ENCODE measurements at regions not wholly inside any gene's neighbourhood (a gene's known extent, or its start where the extent isn't known, plus 50 kb on each side); places are given as distances from the start of the nearest gene placed in this dataset.
A peak's percentile ranks its signal among the peaks of the same experiment; 100 is the strongest.

GRCh38 chr18:57202881-57203280 lies 56.0 kb downstream of the BOD1L2 start:
- DNase-seq: no peak

- no peak for DNase-seq
These were observed 58.8 kb downstream of the BOD1L2 start for GRCh38 chr18:57205641-57206040.

DNA sequence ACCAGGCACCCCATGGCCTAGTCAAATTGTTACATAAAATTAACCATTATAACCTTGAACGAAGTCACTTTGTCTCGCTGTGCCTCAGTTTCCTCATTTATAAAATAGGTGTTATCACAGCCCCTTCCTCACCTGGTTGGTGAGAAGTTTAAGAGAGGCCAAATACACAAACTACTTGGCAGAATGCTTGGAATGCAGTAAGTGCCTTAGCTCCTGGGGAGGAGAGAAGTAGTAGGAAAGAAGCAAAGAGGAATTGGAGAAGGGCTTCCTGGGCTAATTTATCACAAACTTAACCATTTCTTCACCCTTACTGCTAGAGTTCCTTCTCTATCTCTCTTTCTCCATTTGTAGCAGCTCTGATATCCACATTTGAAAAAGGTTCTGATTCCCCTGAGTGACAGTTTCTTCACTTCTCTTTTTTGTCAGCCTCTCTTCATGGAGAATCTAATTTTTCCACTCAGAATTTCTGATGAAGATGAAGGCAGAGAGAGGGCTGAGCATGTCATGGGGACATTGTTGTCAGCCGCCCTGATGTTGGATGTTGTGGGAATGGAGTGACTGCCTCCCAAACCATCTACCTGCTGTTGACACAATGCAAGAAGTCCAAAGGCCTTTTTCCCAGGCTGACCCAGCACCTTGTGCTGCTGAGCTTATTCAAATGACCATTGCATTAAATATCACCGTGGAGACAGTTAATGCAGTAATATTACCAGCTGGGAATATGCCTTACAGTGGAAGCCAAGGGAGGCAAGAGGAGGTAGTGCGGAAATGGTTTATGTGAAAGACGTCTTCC lies 60.4 kb downstream of the BOD1L2 start:
- no peak for DNase-seq

GRCh38 chr18:57208047-57208446 lies 61.2 kb downstream of the BOD1L2 start:
- DNase-seq: no peak

GRCh38 chr18:57209713-57210106 lies 62.8 kb downstream of the BOD1L2 start:
- peak; percentile 2 for DNase-seq

GRCh38 chr18:57210107-57210715 lies 63.3 kb downstream of the BOD1L2 start:
- DNase-seq: peak; percentile 2

- DNase-seq: no peak
These were observed 64.0 kb downstream of the BOD1L2 start for GRCh38 chr18:57210716-57211411.

- DNase-seq: no peak
These were observed 64.5 kb downstream of the BOD1L2 start for GRCh38 chr18:57211412-57211750.

DNA sequence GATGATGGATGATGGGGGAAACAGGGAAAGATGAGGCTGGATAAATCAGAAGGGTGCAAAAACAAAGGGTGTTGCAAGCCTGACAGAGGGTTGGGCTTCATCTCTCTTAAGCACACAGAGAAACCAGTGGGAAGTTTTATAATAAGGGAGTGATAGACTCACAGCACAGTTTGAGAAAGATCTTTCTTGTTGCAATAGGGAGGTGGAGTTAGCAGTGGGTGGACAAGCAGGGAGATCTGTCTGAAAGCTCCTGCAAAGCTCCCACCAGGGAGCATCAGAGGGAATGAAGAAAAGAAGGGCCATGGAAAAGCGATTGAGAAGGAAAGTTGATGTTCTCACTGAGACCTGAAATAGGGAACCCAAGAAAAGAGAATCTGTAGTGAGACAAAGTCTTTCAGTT lies 64.9 kb downstream of the BOD1L2 start:
- no peak for DNase-seq

- DNase-seq: no peak
These were observed 65.8 kb downstream of the BOD1L2 start for GRCh38 chr18:57212678-57213077.

- no peak for DNase-seq
These were observed 68.1 kb downstream of the BOD1L2 start for GRCh38 chr18:57214976-57215375.

DNA sequence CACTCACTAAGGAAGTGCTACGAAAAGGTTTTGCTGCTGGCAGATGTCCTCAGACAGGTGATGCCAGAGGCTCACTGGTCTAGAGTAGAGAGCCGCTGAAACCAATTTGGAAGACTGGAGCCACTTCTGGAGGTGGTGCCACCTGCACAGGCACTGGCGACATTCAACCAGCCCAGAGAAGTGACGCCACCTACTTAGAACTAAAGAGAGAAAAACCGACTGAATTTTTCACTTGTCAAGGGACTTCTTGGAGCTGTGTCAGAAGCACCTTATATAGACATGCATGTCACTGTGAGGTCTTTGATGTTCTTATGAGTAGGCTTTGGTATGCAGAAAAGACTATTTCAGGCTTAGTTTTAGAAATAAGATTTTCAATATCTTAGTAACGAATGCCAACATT lies 71.4 kb downstream of the BOD1L2 start:
- DNase-seq: no peak

GRCh38 chr18:57219964-57220363 lies 73.1 kb downstream of the BOD1L2 start:
- DNase-seq: no peak

DNA sequence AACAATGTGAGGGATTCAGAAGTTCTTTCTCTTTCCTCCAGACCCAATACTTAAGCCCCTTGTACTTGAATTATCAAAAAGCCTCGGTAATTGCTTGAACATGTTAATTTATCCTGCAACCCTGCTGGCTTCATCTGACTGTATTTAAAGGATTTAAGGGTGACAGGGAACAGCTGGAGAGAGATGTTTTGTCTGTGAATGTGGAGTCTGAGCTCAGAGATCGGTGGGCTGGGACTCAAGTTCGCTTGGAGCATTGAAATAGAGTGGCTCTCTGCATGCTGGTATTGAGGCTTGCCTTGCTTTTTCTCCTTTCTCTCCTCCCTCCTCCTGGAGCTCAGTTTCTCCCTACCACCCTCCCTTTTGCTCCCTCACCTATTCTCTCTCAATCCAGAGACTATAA lies 73.6 kb downstream of the BOD1L2 start:
- no peak for DNase-seq

DNA sequence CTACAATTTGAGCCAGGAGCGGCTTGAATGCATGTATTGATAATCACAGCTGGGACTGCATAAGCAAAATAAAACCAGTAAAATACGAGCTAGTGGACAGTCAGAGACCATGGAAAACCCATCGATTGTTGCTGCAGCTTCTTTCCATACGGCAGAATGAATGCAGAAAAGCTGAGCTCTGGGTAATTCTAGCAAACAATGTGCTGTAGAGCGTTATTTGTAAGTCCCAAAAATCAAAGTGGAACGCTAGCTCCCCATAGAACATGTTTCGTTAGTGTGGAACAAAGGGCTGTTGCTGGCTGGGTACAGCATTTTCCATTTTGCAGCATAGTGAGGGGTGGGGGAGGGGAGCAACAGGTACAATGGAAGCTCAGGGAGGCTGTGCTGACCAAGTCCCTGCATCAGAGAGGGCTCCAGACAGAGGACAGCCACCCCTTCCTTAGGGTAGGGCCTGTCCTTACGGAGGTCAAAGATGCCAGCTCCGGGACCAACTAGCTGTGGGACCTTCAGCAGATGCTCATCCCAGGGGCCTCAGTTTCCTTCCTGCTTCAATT lies 74.1 kb downstream of the BOD1L2 start:
- no peak for DNase-seq

DNA sequence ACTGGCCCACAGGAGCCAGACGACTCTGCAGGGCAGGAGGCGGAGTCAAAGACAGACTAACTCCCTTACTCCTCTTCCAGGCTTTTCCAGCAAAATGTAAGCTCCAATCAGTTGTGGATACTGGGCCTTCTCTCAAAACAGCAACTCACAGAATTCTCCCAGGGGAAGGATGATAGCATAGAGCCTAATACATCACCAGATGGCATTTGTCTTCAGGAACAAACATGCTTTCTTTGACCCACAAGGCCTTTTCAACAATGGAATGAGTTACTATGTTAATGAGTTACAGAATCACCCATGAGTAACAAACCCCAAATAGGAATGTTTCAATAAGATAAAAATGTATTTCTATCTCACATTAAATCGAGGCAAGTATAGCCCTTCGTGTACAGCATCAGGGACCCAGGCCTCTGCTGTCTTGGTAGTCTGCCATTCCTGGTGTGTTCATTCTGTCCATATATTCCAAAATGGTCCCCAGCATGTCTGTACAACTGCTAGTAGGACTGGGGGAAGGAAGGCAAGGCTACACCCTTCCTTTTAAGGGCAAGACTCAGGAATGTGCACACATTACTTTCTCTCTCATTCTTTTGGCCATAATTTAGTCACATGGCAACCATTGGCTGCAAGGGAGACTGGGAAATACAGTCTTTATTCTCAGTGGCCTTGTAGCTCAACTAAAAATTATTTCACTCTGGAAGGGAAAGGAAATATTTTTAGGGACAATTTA lies 76.4 kb downstream of the BOD1L2 start:
- DNase-seq: no peak

DNA sequence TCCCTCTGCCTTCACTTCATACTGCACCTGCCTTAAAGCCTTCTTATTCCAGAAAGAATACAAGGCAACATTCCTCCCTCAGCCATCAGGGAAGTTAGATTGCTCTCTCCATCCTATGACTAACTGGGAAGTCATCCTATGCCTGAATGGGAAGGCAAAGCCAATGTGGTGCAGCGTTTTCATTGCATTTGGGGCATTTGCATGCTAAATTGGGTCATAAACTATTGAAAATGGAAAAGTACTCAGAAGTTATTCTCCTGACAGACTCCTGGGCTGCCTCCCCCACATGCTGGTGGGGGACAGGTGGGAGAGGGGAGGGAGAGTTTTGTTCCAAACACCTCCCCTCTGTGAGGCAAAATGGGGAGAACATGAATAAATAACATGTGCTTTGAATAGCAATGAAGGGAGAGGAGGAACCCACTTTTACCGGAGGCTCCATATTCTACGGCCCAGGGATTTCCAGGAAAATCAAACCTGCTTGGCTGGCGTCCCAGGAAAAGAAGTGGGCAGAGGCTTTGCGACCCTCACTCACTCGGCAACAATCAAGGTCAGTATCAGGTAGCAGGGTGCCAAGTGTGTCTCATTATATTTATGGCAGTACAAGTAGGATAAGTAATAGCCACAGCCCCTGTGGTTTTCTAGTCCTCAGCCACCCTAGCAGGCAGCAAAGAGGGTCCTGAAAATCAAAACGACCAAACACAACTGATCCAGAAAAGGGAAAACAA lies 84.1 kb downstream of the BOD1L2 start:
- no peak for DNase-seq

GRCh38 chr18:57231864-57232263 lies 85.0 kb downstream of the BOD1L2 start:
- no peak for DNase-seq

DNA sequence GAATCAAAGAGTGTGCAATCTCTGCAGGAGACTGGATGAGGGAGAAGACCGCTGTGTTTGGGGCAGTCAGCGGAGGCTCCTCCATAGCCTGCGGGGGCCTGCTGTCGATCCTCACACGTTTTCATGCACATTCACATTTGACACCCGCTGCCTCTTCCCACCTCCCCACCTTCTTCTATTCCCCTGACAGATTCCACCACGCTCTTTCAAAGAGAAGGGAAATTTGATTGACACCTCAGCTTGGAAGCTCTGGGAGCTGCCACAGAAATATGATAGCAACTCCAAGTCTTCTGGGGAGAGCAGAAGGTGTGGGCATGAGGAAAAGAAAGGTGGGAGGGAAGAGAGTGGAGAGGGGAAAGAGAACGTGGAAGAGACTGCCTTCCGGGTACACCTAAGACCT lies 87.5 kb downstream of the BOD1L2 start:
- no peak for DNase-seq

DNA sequence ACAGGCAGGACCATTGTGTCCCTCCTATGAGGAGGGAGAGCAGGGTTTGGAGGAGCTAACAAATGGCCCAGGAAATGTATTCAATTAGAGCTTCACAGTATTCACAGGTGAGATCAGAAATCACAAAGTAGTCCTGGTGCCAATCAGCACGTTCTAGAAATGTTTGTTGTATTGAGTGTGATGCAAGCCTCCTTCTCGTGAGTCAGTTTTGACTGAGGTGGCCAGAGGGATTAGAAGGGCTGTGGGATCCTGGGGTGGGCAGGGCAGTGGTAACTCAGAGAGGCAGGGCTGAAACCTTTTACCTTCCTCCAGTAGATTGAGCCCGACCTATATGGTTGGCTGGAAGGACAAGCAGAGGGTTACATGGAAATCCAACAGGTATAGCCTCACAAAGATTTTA lies 95.0 kb downstream of the BOD1L2 start:
- no peak for DNase-seq

DNA sequence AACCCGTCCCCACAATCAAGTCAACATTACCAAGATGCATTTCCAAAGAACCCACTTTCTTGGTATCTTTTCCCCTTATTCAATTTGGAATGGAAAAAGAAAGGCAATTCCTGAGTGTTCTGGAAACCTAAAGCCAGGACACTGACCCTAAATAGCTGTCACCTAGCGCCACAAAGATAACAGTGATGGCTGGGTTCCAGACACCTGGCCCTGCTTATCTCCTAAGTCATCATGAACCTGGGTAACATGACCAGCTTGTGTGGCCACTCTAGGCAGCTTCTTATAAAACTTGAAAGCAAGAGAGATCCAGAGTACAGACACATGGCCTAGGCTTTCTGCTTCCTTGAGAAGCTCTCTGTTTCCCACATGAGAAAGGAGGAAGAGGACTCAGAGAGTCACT lies 95.4 kb downstream of the BOD1L2 start:
- DNase-seq: no peak

- DNase-seq: no peak
These were observed 96.8 kb downstream of the BOD1L2 start for GRCh38 chr18:57243624-57244179.
